CD4-positive, alpha-beta memory T cell (primary cell): ENCODE measurements at regions not wholly inside any gene's neighbourhood (a gene's known extent, or its start where the extent isn't known, plus 50 kb on each side); places are given as distances from the start of the nearest gene placed in this dataset.
"Not testable (repeated sequence)": the region's sequence is repeated elsewhere in the genome, so short reads cannot be mapped to it uniquely, and the experiment has no call there.

Source experiments
- CTCF ChIA-PET: fragments of 350-600 bp; sonication (Branson Sonifier 250); formaldehyde crosslinking; loops from one replicate; lab custom pipeline; 2021; ENCODE audit warnings: inconsistent platforms; ENCODE audit not compliant: partially characterized antibody; lab: Charles Lee
- POLR2A ChIA-PET: fragments of 350-600 bp; sonication (Branson Sonifier 250); formaldehyde crosslinking; loops from one replicate; lab custom pipeline; 2021; ENCODE audit not compliant: partially characterized antibody; lab: Charles Lee
- DNase-seq, 5 donors: peaks; one replicate each; pipeline versions ENCODE4 v3.0.0 to v3.0.0-alpha.2; 2020 to 2022; ENCODE audit warnings: mixed read lengths in 1 of 5
- H3K27ac ChIP-seq: one replicate; pipeline ENCODE4 v1.7.0; 2013; ENCODE audit warnings: low read depth, low read length
- H3K27me3 ChIP-seq: 2 replicates; pipeline ENCODE4 v1.7.0; 2013; ENCODE audit warnings: mild to moderate bottlenecking, low read length, moderate library complexity; ENCODE audit not compliant: insufficient read depth
- H3K36me3 ChIP-seq: 2 replicates; pipeline ENCODE4 v1.7.0; 2013; ENCODE audit warnings: mild to moderate bottlenecking, low read length, moderate library complexity; ENCODE audit not compliant: insufficient read depth
- H3K4me1 ChIP-seq: 2 replicates; pipeline ENCODE4 v1.7.0; 2013; ENCODE audit warnings: mild to moderate bottlenecking, low read length, moderate library complexity; ENCODE audit not compliant: insufficient read depth
- H3K4me3 ChIP-seq, 2 donors: one replicate each; pipeline ENCODE4 v1.7.0; 2013; ENCODE audit warnings: low read length in 2 of 2, mild to moderate bottlenecking in 1 of 2
- H3K9me3 ChIP-seq, 2 donors: one replicate each; pipeline ENCODE4 v1.7.0; 2013; ENCODE audit warnings: low read length in 2 of 2, control low read depth in 1 of 2; ENCODE audit not compliant: control insufficient read depth in 1 of 2
- H3K27ac Mint-ChIP-seq, 7 donors: one replicate each; pipeline ENCODE4 v1.8.0; 2020 to 2021; ENCODE audit warnings: mixed read lengths in 7 of 7, mild to moderate bottlenecking in 6 of 7, inconsistent platforms in 3 of 7, moderate library complexity in 3 of 7
- H3K27me3 Mint-ChIP-seq, 2 donors: one replicate each; pipeline ENCODE4 v1.8.0; 2020 to 2021; ENCODE audit warnings: mixed read lengths in 2 of 2
- H3K36me3 Mint-ChIP-seq, 2 donors: one replicate each; pipeline ENCODE4 v1.8.0; 2020 to 2021; ENCODE audit warnings: mixed read lengths in 2 of 2, inconsistent platforms in 1 of 2, mild to moderate bottlenecking in 1 of 2
- H3K4me1 Mint-ChIP-seq, 4 donors: one replicate each; pipeline ENCODE4 v1.8.0; 2020 to 2021; ENCODE audit warnings: mixed read lengths in 4 of 4, mild to moderate bottlenecking in 1 of 4
- H3K4me3 Mint-ChIP-seq, 8 donors: one replicate each; pipeline ENCODE4 v1.8.0; 2020 to 2021; ENCODE audit warnings: mixed read lengths in 8 of 8, mild to moderate bottlenecking in 7 of 8, moderate library complexity in 6 of 8, inconsistent platforms in 3 of 8
- H3K9me3 Mint-ChIP-seq, 8 donors: one replicate each; pipeline ENCODE4 v1.8.0; 2020 to 2021; ENCODE audit warnings: mixed read lengths in 8 of 8, mild to moderate bottlenecking in 5 of 8, inconsistent platforms in 3 of 8, moderate library complexity in 1 of 8
- intact Hi-C: fragments of 100-400 bp; cut with micrococcal nuclease; formaldehyde crosslinking; loops from one replicate; pipeline ENCODE4 v1.15.1; 2023

DNA sequence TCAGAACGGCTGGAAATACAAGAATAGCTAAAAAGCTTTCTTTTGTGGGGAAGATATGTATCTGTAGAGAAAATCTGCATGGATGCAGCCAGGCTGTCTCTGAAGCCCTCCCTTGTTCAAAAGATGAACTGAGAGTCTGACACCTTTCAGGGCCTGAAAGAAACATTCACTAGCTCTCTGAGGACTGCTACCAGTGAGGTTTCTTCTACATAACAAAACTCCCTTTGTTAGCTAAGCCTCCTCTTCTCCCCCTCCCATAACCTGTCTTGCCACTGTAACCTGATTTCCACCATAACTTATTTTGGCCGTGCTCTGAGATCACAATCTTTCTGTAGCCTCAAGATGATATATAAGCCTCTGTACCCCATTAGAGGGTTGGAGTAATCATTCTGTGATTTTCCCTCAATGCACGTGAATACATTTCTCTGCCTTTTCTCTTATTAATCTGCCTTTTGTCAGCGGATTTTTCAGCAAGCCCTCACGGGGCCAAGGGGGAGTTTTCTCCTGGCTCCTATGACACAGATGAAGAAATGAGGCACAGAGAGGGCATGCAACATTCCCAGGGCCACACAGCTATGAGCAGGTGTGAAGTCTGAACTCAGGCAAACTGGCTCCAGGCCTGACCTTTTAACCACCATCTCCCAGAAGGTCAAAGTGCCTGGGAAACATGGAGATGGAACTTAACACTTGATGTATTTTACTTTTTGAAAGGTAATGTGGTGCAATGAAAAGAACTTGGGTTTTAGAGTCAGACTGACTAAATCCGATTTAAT is 161.6 kb upstream of the PRDX4 start:
- H3K36me3 ChIP-seq, result no peaks in the 10 kb centered on the region
- CTCF ChIA-PET, result no interaction called here
- Mint-ChIP-seq H3K36me3 (peaks cover 0 to 4% of the 10 kb centered on the region in 2 donors), H3K27ac (no peak overlapping the region), H3K27me3 (peaks cover 0 to 4% of the 10 kb centered on the region in 2 donors), H3K9me3 (peaks cover 0 to 12% (median 4%) of the 10 kb centered on the region in 8 donors), H3K4me3 (no peak overlapping the region), H3K4me1 (no peaks in the 10 kb centered on the region)
- intact Hi-C loops, result no loop called here
- H3K4me1 ChIP-seq, result no peaks in the 10 kb centered on the region
- no peak for DNase-seq
- no peaks in the 10 kb centered on the region for H3K27me3 ChIP-seq
- H3K9me3 ChIP-seq, result no peaks in the 10 kb centered on the region
- no peak overlapping the region for H3K27ac ChIP-seq
- no peak overlapping the region for H3K4me3 ChIP-seq
- POLR2A ChIA-PET, result no interaction called here

GRCh38 chrX:23509256-23509655 is 158.0 kb upstream of the PRDX4 start:
- Mint-ChIP-seq H3K4me3 (no peak overlapping the region), H3K36me3 (peaks cover 0 to 4% of the 10 kb centered on the region in 2 donors), H3K27ac (no peak overlapping the region), H3K9me3 (peaks cover 0 to 10% (median 4%) of the 10 kb centered on the region in 8 donors), H3K4me1 (no peaks in the 10 kb centered on the region), H3K27me3 (peaks cover 0 to 3% of the 10 kb centered on the region in 2 donors)
- ChIA-PET POLR2A (no interaction called here), CTCF (no interaction called here)
- Histone ChIP-seq H3K27ac (no peak overlapping the region), H3K36me3 (no peaks in the 10 kb centered on the region), H3K27me3 (no peaks in the 10 kb centered on the region), H3K9me3 (no peaks in the 10 kb centered on the region), H3K4me1 (no peaks in the 10 kb centered on the region), H3K4me3 (no peak overlapping the region)
- no peak for DNase-seq
- intact Hi-C loops, result no loop called here

DNA sequence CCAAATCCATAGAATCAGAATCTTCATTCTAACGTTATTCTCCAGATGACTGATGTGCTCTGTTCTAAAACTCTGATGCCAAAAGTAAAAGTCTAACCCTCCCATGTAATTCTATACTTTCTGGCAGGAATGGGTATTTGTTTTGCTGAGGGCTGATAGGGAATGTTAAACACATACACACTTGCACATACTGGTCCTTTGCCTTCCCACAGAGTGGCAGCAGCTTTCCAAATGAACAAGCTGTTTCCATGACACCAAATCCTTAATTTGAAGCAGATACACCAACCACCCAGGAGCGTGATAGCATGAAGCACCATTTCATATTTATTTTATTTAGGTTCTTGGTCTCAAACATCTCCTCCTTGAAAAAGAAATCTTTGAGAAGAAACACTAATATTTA is 155.5 kb upstream of the PRDX4 start:
- H3K27me3 ChIP-seq, result no peaks in the 10 kb centered on the region
- no peak for DNase-seq
- CTCF ChIA-PET, result no interaction called here
- no peak overlapping the region for H3K27ac Mint-ChIP-seq
- H3K4me3 ChIP-seq, result no peak overlapping the region
- POLR2A ChIA-PET, result no interaction called here
- H3K36me3 Mint-ChIP-seq, result peaks cover 0 to 4% of the 10 kb centered on the region in 2 donors
- no peaks in the 10 kb centered on the region for H3K36me3 ChIP-seq
- H3K9me3 Mint-ChIP-seq, result peaks cover 0 to 10% (median 4%) of the 10 kb centered on the region in 8 donors
- intact Hi-C loops, result no loop called here
- no peaks in the 10 kb centered on the region for H3K4me1 Mint-ChIP-seq
- H3K27me3 Mint-ChIP-seq, result no peaks in the 10 kb centered on the region
- no peaks in the 10 kb centered on the region for H3K9me3 ChIP-seq
- no peak overlapping the region for H3K27ac ChIP-seq
- H3K4me1 ChIP-seq, result no peaks in the 10 kb centered on the region
- no peak overlapping the region for H3K4me3 Mint-ChIP-seq

- Histone ChIP-seq H3K9me3 (no peaks in the 10 kb centered on the region), H3K36me3 (no peaks in the 10 kb centered on the region), H3K4me3 (no peak overlapping the region), H3K4me1 (no peaks in the 10 kb centered on the region), H3K27ac (no peak overlapping the region), H3K27me3 (no peaks in the 10 kb centered on the region)
- H3K9me3 Mint-ChIP-seq, result peaks cover 0 to 10% (median 4%) of the 10 kb centered on the region in 8 donors
- H3K4me1 Mint-ChIP-seq, result no peaks in the 10 kb centered on the region
- POLR2A ChIA-PET, result no interaction called here
- intact Hi-C loops, result no loop called here
- CTCF ChIA-PET, result no interaction called here
- H3K36me3 Mint-ChIP-seq, result peaks cover 0 to 4% of the 10 kb centered on the region in 2 donors
- no peak overlapping the region for H3K4me3 Mint-ChIP-seq
- H3K27me3 Mint-ChIP-seq, result no peaks in the 10 kb centered on the region
- no peak overlapping the region for H3K27ac Mint-ChIP-seq
- DNase-seq, result no peak
These were observed 154.2 kb upstream of the PRDX4 start for GRCh38 chrX:23513121-23513520.

GRCh38 chrX:23514082-23514481 is 153.2 kb upstream of the PRDX4 start:
- H3K9me3 ChIP-seq, result no peaks in the 10 kb centered on the region
- peaks cover 0 to under 1% of the 10 kb centered on the region in 2 donors for H3K36me3 Mint-ChIP-seq
- no peaks in the 10 kb centered on the region for H3K27me3 ChIP-seq
- H3K4me1 ChIP-seq, result no peaks in the 10 kb centered on the region
- POLR2A ChIA-PET, result no interaction called here
- no peak overlapping the region for H3K27ac Mint-ChIP-seq
- DNase-seq, result no peak
- intact Hi-C loops, result no loop called here
- no peak overlapping the region for H3K27ac ChIP-seq
- CTCF ChIA-PET, result no interaction called here
- H3K36me3 ChIP-seq, result no peaks in the 10 kb centered on the region
- no peaks in the 10 kb centered on the region for H3K27me3 Mint-ChIP-seq
- no peaks in the 10 kb centered on the region for H3K4me1 Mint-ChIP-seq
- H3K4me3 Mint-ChIP-seq, result no peak overlapping the region
- peaks cover 0 to 4% (median under 1%) of the 10 kb centered on the region in 8 donors for H3K9me3 Mint-ChIP-seq
- H3K4me3 ChIP-seq, result no peak overlapping the region

- Mint-ChIP-seq H3K27me3 (no peaks in the 10 kb centered on the region), H3K36me3 (no peaks in the 10 kb centered on the region), H3K4me3 (no peak overlapping the region), H3K9me3 (peaks cover 0 to 2% (median 0%) of the 10 kb centered on the region in 8 donors), H3K27ac (no peak overlapping the region), H3K4me1 (no peaks in the 10 kb centered on the region)
- POLR2A ChIA-PET, result no interaction called here
- H3K36me3 ChIP-seq, result no peaks in the 10 kb centered on the region
- H3K9me3 ChIP-seq, result no peaks in the 10 kb centered on the region
- H3K27ac ChIP-seq, result no peak overlapping the region
- CTCF ChIA-PET, result no interaction called here
- no peaks in the 10 kb centered on the region for H3K4me1 ChIP-seq
- DNase-seq, result no peak
- intact Hi-C loops, result no loop called here
- no peaks in the 10 kb centered on the region for H3K27me3 ChIP-seq
- H3K4me3 ChIP-seq, result no peak overlapping the region
These were observed 152.3 kb upstream of the PRDX4 start for GRCh38 chrX:23515028-23515427.

DNA sequence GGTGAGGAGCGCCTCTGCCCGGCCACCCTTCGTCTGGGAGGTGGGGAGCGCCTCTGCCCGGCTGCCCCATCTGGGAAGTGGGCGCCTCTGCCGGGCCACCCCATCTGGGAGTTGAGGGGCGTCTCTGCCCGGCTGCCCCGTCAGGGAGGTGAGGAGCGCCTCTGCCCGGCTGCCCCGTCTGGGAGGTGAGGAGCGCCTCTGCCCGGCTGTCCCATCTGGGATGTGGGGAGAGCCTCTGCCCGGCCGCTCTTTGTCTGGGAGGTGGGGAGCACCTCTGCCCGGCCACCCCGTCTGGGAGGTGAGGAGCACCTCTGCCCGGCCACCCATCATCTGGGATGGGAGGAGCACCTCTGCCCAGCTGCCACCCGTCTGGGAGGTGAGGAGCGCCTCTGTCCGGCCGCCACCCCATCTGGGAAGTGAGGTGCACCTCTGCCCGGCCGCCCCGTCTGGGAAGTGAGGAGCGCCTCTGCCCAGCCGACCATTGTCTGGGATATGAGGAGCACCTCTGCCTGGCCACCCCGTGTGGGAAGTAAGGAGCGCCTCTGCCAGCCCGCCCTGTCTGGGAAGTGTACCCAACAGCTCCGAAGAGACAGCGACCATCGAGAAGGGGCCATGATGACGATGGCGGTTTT is 144.2 kb upstream of the PRDX4 start:
- H3K36me3 ChIP-seq, DNase-seq: not testable (repeated sequence)

More for the DNA sequence above, 144.2 kb upstream of the PRDX4 start:
- H3K4me1 Mint-ChIP-seq, H3K27ac Mint-ChIP-seq, H3K27me3 ChIP-seq, intact Hi-C loops, H3K36me3 Mint-ChIP-seq, H3K4me3 ChIP-seq, POLR2A ChIA-PET, H3K27ac ChIP-seq, H3K27me3 Mint-ChIP-seq, H3K4me3 Mint-ChIP-seq, CTCF ChIA-PET, H3K4me1 ChIP-seq, H3K9me3 ChIP-seq: not testable (repeated sequence)
- peaks cover 0 to 13% (median 1%) of the 10 kb centered on the region in 8 donors for H3K9me3 Mint-ChIP-seq
